GM23338 (cell line): ENCODE measurements at regions not wholly inside any gene's neighbourhood (a gene's known extent, or its start where the extent isn't known, plus 50 kb on each side); places are given as distances from the start of the nearest gene placed in this dataset.

Source experiments
- ATAC-seq: fragments of 200-7000 bp; cut with Tn5 transposase; 3 replicates; pipeline ENCODE4 v1.9.1; 2020
- DNase-seq: peaks from one replicate; pipeline ENCODE4 v3.0.0-alpha.2; 2015; ENCODE audit warnings: low spot score
- H2AFZ ChIP-seq: fragments of 200-600 bp; sonication (generic); 2 replicates; pipeline ENCODE4 v1.8.0; 2016; ENCODE audit warnings: antibody characterized with exemption, mild to moderate bottlenecking, moderate library complexity
- H3F3A ChIP-seq: fragments of 200-600 bp; sonication (generic); replicated peaks from 2 replicates; pipeline ENCODE4 v1.8.0; 2017; ENCODE audit warnings: antibody characterized with exemption, mixed run types, low read depth
- H3K27ac ChIP-seq: fragments of 200-600 bp; sonication (generic); 2 replicates; pipeline ENCODE4 v1.6.1; 2016; ENCODE audit warnings: low read depth
- H3K27me3 ChIP-seq: fragments of 200-600 bp; sonication (generic); 2 replicates; pipeline ENCODE4 v1.8.0; 2016; ENCODE audit warnings: mild to moderate bottlenecking, mixed run types, moderate library complexity; ENCODE audit not compliant: insufficient read depth
- H3K36me3 ChIP-seq: fragments of 200-600 bp; sonication (generic); 2 replicates; pipeline ENCODE4 v1.8.0; 2016; ENCODE audit warnings: mild to moderate bottlenecking; ENCODE audit not compliant: insufficient read depth
- H3K4me1 ChIP-seq: fragments of 200-600 bp; sonication (generic); 2 replicates; pipeline ENCODE4 v1.8.0; 2016; ENCODE audit warnings: mild to moderate bottlenecking, moderate library complexity; ENCODE audit not compliant: insufficient read depth
- H3K4me2 ChIP-seq: fragments of 200-600 bp; sonication (generic); 2 replicates; pipeline ENCODE4 v1.7.1; 2017; ENCODE audit warnings: mixed run types
- H3K4me3 ChIP-seq: fragments of 200-600 bp; sonication (generic); 2 replicates; pipeline ENCODE4 v1.6.1; 2016; ENCODE audit warnings: mixed run types
- H3K79me2 ChIP-seq: fragments of 200-600 bp; sonication (generic); replicated peaks from 2 replicates; pipeline ENCODE4 v1.8.0; 2017; ENCODE audit warnings: mild to moderate bottlenecking; ENCODE audit not compliant: insufficient read depth
- H3K9me2 ChIP-seq: fragments of 200-600 bp; sonication (generic); 2 replicates; pipeline ENCODE4 v1.8.0; 2017; ENCODE audit not compliant: insufficient read depth
- H4K20me1 ChIP-seq: fragments of 200-600 bp; sonication (generic); replicated peaks from 2 replicates; pipeline ENCODE4 v1.8.0; 2017; ENCODE audit warnings: mild to moderate bottlenecking; ENCODE audit not compliant: insufficient read depth
- H3K27ac Mint-ChIP-seq: 2 replicates; pipeline ENCODE4 v1.8.0; 2020; ENCODE audit warnings: inconsistent platforms, mild to moderate bottlenecking, moderate library complexity, mixed read lengths
- H3K27me3 Mint-ChIP-seq: 3 replicates; pipeline ENCODE4 v1.8.0; 2022; ENCODE audit warnings: low read depth, mild to moderate bottlenecking, moderate library complexity, mixed read lengths, inconsistent platforms; ENCODE audit not compliant: insufficient read depth, poor library complexity
- H3K36me3 Mint-ChIP-seq: 3 replicates; pipeline ENCODE4 v1.8.0; 2021; ENCODE audit warnings: low read depth, mild to moderate bottlenecking, inconsistent platforms, moderate library complexity, mixed read lengths
- H3K4me1 Mint-ChIP-seq: 3 replicates; pipeline ENCODE4 v1.8.0; 2020; ENCODE audit warnings: mild to moderate bottlenecking, inconsistent platforms, mixed read lengths
- H3K4me3 Mint-ChIP-seq: 3 replicates; pipeline ENCODE4 v1.8.0; 2021; ENCODE audit warnings: moderate library complexity, mild to moderate bottlenecking, inconsistent platforms, mixed read lengths
- H3K9me3 Mint-ChIP-seq: 3 replicates; pipeline ENCODE4 v1.8.0; 2020; ENCODE audit warnings: moderate library complexity, mild to moderate bottlenecking, inconsistent platforms, mixed read lengths
- CREB1 ChIP-seq: fragments of 250-450 bp; sonication (Bioruptor Pico); IDR thresholded peaks from 2 replicates; pipeline ENCODE4 v1.5.0; 2020; ENCODE audit warnings: low read depth, mild to moderate bottlenecking, moderate library complexity
- EZH2 ChIP-seq: fragments of 200-600 bp; sonication (generic); IDR thresholded peaks from one replicate; pipeline ENCODE4 v1.8.0; 2017; ENCODE audit warnings: antibody characterized with exemption, mild to moderate bottlenecking, low read depth; ENCODE audit not compliant: unreplicated experiment
- ZNF114 ChIP-seq: fragments of 250-450 bp; sonication (Bioruptor Pico); IDR thresholded peaks from 2 replicates; pipeline ENCODE4 v1.5.0; 2020; ENCODE audit warnings: mild to moderate bottlenecking, moderate library complexity
- TF ChIP-seq, protein P1 (sequence below): fragments of 250-450 bp; sonication (Bioruptor Pico); IDR thresholded peaks from 2 replicates; pipeline ENCODE4 v1.5.0; 2020; ENCODE audit warnings: mild to moderate bottlenecking, moderate library complexity
- TF ChIP-seq, protein P2 (sequence below): IDR thresholded peaks from one replicate; pipeline ENCODE4 v1.6.1; 2018; ENCODE audit warnings: antibody characterized with exemption; ENCODE audit not compliant: unreplicated experiment
- TF ChIP-seq, protein P3 (sequence below), 2 experiments: fragments of 200-600 bp in 1 of 2; sonication (generic) in 1 of 2; conservative IDR thresholded peaks; 2 replicates each; pipeline versions ENCODE4 v1.5.1 to v1.6.1; 2016 to 2017; ENCODE audit warnings: antibody characterized with exemption in 2 of 2, low read depth in 2 of 2, mild to moderate bottlenecking in 2 of 2, moderate library complexity in 1 of 2

DNA sequence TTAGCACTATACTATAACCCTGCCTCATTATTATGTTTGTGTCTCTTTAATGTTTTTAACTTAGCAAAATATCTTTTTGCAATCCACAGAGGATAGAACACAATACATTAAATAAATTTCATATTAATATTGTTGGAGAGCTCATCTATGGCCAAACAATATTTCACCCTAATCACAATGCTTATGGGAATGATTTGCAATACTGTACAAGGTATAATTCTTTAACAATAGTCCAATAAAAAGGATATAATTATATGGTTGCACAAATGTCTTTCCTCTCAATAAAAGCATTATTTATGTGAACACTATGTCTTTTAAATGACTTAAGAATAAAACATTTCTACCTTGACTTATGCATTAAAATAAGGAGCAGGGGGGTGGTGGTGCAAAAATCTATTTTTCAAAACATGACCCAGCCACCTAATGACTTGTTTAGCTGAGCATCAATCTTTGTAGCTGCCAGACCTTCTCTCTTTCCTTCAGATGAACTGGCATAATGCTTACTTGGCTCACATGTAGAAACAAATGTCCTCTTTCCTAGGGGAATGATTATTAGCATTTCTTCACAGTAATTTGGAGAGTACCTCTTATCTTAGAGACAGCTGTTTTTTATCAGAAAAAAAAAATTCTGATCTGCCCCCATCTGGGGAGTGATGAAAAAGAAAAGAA, 1933.6 kb upstream of the LRRTM1 start (continued):
- TF ChIP-seq, protein P1, sequence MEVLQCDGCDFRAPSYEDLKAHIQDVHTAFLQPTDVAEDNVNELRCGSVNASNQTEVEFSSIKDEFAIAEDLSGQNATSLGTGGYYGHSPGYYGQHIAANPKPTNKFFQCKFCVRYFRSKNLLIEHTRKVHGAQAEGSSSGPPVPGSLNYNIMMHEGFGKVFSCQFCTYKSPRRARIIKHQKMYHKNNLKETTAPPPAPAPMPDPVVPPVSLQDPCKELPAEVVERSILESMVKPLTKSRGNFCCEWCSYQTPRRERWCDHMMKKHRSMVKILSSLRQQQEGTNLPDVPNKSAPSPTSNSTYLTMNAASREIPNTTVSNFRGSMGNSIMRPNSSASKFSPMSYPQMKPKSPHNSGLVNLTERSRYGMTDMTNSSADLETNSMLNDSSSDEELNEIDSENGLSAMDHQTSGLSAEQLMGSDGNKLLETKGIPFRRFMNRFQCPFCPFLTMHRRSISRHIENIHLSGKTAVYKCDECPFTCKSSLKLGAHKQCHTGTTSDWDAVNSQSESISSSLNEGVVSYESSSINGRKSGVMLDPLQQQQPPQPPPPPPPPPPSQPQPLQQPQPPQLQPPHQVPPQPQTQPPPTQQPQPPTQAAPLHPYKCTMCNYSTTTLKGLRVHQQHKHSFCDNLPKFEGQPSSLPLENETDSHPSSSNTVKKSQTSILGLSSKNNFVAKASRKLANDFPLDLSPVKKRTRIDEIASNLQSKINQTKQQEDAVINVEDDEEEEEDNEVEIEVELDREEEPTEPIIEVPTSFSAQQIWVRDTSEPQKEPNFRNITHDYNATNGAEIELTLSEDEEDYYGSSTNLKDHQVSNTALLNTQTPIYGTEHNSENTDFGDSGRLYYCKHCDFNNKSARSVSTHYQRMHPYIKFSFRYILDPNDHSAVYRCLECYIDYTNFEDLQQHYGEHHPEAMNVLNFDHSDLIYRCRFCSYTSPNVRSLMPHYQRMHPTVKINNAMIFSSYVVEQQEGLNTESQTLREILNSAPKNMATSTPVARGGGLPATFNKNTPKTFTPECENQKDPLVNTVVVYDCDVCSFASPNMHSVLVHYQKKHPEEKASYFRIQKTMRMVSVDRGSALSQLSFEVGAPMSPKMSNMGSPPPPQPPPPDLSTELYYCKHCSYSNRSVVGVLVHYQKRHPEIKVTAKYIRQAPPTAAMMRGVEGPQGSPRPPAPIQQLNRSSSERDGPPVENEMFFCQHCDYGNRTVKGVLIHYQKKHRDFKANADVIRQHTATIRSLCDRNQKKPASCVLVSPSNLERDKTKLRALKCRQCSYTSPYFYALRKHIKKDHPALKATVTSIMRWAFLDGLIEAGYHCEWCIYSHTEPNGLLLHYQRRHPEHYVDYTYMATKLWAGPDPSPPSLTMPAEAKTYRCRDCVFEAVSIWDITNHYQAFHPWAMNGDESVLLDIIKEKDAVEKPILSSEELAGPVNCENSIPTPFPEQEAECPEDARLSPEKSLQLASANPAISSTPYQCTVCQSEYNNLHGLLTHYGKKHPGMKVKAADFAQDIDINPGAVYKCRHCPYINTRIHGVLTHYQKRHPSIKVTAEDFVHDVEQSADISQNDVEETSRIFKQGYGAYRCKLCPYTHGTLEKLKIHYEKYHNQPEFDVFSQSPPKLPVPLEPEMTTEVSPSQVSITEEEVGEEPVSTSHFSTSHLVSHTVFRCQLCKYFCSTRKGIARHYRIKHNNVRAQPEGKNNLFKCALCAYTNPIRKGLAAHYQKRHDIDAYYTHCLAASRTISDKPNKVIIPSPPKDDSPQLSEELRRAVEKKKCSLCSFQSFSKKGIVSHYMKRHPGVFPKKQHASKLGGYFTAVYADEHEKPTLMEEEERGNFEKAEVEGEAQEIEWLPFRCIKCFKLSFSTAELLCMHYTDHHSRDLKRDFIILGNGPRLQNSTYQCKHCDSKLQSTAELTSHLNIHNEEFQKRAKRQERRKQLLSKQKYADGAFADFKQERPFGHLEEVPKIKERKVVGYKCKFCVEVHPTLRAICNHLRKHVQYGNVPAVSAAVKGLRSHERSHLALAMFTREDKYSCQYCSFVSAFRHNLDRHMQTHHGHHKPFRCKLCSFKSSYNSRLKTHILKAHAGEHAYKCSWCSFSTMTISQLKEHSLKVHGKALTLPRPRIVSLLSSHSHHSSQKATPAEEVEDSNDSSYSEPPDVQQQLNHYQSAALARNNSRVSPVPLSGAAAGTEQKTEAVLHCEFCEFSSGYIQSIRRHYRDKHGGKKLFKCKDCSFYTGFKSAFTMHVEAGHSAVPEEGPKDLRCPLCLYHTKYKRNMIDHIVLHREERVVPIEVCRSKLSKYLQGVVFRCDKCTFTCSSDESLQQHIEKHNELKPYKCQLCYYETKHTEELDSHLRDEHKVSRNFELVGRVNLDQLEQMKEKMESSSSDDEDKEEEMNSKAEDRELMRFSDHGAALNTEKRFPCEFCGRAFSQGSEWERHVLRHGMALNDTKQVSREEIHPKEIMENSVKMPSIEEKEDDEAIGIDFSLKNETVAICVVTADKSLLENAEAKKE: no peak
- TF ChIP-seq CREB1 (CRISPR knock-in tag) (no peak), EZH2 (no peak), ZNF114 (CRISPR knock-in tag) (no peak)

DNA sequence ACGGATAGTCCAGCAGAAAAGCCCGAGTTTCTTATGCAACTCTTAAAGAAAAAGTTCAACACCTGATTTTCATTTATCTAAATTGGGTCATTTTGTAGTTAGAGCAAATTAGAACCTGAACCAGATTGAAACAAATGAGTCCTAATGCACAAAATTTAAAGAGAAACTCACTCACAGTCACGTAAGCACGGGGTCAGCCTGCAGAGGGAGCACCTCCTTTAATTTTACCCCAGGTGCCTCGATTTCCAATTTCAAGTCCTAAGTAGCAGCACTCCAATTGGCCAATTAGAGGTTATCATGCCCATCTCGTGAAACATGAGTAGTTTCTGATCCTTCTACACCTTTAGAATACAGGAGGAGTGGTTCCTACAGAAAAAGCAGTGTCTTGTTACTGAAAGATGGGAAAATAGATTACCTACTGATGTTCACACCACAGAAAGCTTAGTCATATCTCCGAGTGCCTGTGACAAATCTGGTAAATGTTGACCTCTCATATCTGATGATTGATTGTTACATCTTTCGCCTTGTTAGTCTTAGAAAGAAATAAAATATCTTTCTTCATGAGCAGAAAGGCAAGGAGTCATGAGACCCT, 1929.8 kb upstream of the LRRTM1 start:
- DNase-seq: peak; percentile 4
- TF ChIP-seq, protein P2, sequence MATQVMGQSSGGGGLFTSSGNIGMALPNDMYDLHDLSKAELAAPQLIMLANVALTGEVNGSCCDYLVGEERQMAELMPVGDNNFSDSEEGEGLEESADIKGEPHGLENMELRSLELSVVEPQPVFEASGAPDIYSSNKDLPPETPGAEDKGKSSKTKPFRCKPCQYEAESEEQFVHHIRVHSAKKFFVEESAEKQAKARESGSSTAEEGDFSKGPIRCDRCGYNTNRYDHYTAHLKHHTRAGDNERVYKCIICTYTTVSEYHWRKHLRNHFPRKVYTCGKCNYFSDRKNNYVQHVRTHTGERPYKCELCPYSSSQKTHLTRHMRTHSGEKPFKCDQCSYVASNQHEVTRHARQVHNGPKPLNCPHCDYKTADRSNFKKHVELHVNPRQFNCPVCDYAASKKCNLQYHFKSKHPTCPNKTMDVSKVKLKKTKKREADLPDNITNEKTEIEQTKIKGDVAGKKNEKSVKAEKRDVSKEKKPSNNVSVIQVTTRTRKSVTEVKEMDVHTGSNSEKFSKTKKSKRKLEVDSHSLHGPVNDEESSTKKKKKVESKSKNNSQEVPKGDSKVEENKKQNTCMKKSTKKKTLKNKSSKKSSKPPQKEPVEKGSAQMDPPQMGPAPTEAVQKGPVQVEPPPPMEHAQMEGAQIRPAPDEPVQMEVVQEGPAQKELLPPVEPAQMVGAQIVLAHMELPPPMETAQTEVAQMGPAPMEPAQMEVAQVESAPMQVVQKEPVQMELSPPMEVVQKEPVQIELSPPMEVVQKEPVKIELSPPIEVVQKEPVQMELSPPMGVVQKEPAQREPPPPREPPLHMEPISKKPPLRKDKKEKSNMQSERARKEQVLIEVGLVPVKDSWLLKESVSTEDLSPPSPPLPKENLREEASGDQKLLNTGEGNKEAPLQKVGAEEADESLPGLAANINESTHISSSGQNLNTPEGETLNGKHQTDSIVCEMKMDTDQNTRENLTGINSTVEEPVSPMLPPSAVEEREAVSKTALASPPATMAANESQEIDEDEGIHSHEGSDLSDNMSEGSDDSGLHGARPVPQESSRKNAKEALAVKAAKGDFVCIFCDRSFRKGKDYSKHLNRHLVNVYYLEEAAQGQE: no peak
- TF ChIP-seq, protein P3, sequence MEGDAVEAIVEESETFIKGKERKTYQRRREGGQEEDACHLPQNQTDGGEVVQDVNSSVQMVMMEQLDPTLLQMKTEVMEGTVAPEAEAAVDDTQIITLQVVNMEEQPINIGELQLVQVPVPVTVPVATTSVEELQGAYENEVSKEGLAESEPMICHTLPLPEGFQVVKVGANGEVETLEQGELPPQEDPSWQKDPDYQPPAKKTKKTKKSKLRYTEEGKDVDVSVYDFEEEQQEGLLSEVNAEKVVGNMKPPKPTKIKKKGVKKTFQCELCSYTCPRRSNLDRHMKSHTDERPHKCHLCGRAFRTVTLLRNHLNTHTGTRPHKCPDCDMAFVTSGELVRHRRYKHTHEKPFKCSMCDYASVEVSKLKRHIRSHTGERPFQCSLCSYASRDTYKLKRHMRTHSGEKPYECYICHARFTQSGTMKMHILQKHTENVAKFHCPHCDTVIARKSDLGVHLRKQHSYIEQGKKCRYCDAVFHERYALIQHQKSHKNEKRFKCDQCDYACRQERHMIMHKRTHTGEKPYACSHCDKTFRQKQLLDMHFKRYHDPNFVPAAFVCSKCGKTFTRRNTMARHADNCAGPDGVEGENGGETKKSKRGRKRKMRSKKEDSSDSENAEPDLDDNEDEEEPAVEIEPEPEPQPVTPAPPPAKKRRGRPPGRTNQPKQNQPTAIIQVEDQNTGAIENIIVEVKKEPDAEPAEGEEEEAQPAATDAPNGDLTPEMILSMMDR (conservative IDR thresholded peaks at IDR 0.05; ENCODE audit: low read depth in 2 of 2): peak; percentile 42 to 60
- H3K9me2 ChIP-seq: no peaks in the 10 kb centered on the region
- no peak overlapping the region for H2AFZ ChIP-seq
- no peaks in the 10 kb centered on the region for H3K27me3 ChIP-seq
- no peaks in the 10 kb centered on the region for H3K79me2 ChIP-seq
- Mint-ChIP-seq H3K36me3 (no peaks in the 10 kb centered on the region), H3K4me1 (no peaks in the 10 kb centered on the region), H3K4me3 (no peak overlapping the region), H3K27me3 (no peaks in the 10 kb centered on the region), H3K27ac (no peak overlapping the region), H3K9me3 (no peaks in the 10 kb centered on the region)
- no peak overlapping the region for H3K4me2 ChIP-seq
- H3K27ac ChIP-seq: no peak overlapping the region
- H3K4me1 ChIP-seq: no peaks in the 10 kb centered on the region
- ATAC-seq: no peak
- H4K20me1 ChIP-seq: no peaks in the 10 kb centered on the region
- H3K36me3 ChIP-seq: no peaks in the 10 kb centered on the region
- H3F3A ChIP-seq: no peaks in the 10 kb centered on the region
- H3K4me3 ChIP-seq: no peak overlapping the region
